ENCODE measurements at regions not wholly inside any gene's neighbourhood (a gene's known extent, or its start where the extent isn't known, plus 50 kb on each side); places are given as distances from the start of the nearest gene placed in this dataset.

- TF ChIP-seq, protein P1, sequence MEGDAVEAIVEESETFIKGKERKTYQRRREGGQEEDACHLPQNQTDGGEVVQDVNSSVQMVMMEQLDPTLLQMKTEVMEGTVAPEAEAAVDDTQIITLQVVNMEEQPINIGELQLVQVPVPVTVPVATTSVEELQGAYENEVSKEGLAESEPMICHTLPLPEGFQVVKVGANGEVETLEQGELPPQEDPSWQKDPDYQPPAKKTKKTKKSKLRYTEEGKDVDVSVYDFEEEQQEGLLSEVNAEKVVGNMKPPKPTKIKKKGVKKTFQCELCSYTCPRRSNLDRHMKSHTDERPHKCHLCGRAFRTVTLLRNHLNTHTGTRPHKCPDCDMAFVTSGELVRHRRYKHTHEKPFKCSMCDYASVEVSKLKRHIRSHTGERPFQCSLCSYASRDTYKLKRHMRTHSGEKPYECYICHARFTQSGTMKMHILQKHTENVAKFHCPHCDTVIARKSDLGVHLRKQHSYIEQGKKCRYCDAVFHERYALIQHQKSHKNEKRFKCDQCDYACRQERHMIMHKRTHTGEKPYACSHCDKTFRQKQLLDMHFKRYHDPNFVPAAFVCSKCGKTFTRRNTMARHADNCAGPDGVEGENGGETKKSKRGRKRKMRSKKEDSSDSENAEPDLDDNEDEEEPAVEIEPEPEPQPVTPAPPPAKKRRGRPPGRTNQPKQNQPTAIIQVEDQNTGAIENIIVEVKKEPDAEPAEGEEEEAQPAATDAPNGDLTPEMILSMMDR (IDR thresholded peaks at IDR 0.05): no peak
- TF ChIP-seq POLR2A (IDR thresholded peaks at IDR 0.05): no peak
Measured at GRCh38 chr2:157067562-157067961, 189.9 kb upstream of the GALNT5 start.
